CD4-positive, alpha-beta T cell treated with Interleukin-15 for 1 hour (primary cell): ENCODE measurements at regions not wholly inside any gene's neighbourhood (a gene's known extent, or its start where the extent isn't known, plus 50 kb on each side); places are given as distances from the start of the nearest gene placed in this dataset.

ENCODE experiments used
- DNase-seq: peaks from one replicate; pipeline ENCODE4 v3.0.0-alpha.2; 2020

- no peak for DNase-seq
Observed at GRCh38 chr12:11568762-11569478, 80.6 kb upstream of the ETV6 start.

- no peak for DNase-seq
Observed at GRCh38 chr12:11569716-11570115, 79.8 kb upstream of the ETV6 start.

DNA sequence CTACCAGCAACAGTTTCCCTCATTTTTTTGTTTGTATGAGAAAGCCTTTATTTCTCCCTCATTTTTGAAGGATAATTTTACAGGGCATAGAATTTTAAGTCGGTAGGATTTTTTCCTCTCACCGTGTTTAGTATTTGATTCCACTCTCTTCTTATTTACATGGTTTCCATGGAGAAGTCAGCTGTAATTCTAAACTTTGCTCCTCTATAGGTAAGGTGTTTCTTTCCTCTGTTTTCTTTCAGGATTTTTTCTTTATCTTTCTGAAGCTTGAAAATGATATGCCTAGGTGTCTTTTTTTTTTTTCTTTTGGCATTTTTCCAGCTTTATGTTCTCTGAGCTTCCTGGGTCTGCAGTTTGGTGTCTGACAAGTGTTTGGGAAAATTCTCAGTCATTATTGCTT, 75.6 kb upstream of the ETV6 start:
- DNase-seq = no peak

GRCh38 chr12:11576104-11576503, 73.4 kb upstream of the ETV6 start:
- no peak for DNase-seq

DNA sequence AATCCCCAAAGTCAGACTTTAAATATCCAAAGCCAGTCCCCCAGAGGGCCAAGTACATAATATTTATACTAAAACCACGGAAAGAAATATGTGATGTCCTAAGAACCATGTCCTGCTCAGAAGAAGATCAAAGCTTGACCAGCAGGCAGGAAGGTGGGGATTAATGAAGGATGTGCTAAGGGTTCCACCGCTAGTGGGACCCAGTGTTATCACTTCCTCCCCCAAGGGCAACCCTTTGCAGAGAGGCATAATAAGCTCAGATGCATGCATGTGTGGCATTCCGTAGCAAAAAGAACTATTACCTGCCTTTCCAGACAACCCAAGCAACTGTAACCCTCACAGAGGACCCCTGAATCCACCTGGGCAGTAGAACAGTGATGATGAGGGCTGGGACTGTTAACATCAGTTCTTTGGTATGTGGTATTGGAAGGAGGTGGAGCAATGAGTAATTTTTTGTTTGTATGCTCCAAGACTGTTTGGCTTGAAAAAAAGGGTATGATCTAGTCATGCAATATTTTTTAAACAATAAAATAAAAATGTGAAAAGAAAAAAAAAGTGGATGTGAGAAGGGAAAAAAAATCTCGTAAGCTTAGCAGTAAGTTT, 71.7 kb upstream of the ETV6 start:
- no peak for DNase-seq

GRCh38 chr12:11578461-11578993, 70.9 kb upstream of the ETV6 start:
- no peak for DNase-seq

- DNase-seq = no peak
Observed at GRCh38 chr12:11580125-11580751, 69.2 kb upstream of the ETV6 start.

GRCh38 chr12:11581179-11581755, 68.2 kb upstream of the ETV6 start:
- peak; percentile 31 for DNase-seq

DNA sequence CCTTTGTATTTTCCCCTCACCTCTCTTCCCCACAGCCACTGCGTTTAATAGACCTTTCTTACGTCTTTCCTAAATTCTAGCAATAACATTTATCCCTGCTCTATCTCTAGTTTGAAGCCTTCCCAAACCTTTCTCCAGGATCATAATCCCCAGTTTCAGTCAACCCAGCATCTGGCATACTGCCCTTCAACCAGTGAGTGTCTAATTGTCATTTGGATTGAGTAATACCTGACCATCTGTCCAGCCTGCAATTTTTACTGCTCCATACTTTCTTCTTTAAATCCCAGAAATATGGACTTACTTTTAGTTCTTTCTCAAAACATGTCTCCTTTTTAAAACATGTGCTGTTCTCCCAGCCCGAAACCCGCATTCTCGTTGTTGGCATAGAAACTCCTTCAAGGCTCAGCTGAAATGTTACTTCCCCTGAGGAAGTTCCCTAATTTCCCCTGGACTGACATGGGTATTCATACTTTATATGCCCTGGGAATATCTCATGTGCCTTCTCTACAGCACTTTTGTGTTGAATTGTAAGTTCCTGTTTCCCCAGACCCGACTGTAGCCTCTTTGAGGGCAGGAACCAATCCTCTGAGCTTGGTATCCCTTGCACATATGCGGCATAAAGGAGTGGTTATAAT, 65.1 kb upstream of the ETV6 start:
- no peak for DNase-seq

DNA sequence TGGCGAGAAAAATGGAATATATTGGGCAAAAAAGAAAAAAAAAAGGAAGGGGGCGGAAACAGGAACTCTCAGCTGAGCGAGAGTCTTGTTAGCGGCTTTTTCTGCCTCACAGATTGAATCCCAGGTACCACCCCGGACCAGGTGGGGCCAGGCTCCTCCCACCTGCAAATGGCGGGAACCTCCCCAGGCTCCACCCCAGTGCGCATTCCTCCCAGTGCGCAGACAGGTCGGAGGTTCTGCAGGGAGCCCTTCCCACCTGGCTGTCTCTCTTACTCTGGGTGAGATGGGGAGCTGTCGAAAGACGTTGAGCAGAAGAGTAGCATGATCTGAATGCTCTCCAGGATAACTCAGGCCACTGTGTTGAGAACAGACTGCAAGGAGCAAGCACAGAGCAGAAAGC, 57.0 kb upstream of the ETV6 start:
- no peak for DNase-seq

DNA sequence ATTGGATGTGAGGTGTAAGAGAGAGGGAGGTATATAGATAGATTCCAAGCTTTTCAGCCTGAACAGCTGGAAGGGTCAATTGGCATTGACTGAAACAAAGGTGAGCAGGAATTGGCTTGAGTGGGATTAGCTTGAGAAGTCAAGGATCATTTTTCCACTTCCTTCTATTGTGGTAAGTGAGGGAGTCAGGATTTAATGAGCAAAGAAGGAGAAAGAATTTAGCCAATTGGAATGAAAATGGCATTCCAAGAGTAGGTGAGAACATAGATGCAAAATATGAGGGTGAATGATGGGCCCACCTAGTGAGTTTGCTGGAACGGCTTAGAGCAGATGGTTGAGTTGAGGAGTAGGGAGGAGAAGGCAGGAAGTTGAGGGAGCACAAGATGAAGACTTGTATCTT, 56.5 kb upstream of the ETV6 start:
- DNase-seq = no peak

DNA sequence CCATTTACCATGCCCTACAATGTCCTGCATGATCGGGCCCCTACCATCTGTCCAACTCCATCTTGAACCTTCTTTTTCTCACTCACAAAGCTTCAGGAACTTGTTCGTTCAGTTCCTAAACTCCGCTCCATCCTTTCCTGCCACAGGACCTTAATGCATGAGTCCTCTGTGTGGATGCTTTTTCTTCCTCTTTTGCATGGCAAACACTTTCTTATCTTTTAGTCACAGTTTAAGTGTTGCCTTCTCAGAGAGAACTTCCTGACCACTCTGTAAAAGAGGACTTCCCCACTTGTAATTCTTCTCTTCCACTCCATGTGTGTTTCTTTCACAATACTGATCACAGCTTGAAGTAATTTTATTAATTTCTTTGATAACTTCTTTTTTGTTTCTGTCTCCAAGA, 54.4 kb upstream of the ETV6 start:
- no peak for DNase-seq

DNA sequence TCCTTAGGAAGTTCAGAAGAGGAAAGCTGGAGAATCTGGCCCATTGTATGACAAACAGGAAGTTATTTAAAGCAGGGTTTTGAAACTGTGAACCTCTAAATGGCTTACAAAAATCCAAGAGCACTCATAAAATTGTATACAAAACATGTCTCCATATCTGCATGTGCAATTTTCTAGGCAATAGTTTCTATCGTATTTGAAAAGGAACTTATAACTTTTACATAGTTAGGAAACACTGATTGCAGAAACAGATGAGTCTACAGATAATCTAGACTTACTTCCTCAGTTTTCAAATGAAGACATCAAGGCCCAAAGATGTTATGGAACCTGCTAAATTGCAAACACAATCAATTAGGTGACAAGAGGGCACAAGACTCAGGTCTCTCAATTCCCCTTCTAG, 53.3 kb upstream of the ETV6 start:
- DNase-seq = no peak

DNA sequence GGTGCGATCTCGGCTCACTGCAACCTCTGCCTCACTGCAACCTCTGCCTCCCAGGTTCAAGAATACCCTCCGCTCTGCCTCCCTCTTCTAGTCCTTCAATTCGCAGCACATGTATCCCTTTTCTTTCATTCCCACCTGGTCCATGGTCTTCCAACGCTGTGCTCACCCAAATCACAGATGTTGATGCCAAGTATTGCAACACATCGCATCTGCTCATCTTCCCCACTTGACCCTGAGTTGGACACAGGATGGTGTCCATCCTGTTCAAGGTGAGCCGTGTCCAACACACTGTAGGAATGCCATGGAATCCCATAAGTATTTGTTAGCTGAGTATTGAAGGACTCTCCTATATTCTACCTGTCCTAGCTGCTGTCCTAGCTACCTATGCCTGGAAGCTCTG, 50.6 kb upstream of the ETV6 start:
- no peak for DNase-seq
